ENCODE measurements at regions not wholly inside any gene's neighbourhood (a gene's known extent, or its start where the extent isn't known, plus 50 kb on each side); places are given as distances from the start of the nearest gene placed in this dataset.

GRCh38 chr13:75115171-75115570, 366.8 kb downstream of the TBC1D4 start:
- TF ChIP-seq CTCF (IDR thresholded peaks at IDR 0.05), result no peak
- TF ChIP-seq POLR2A (IDR thresholded peaks at IDR 0.05), result no peak
